Inflammatory macrophage treated with lipopolysaccharide for 4 hours (primary cell): ENCODE measurements at regions not wholly inside any gene's neighbourhood (a gene's known extent, or its start where the extent isn't known, plus 50 kb on each side); places are given as distances from the start of the nearest gene placed in this dataset.
A peak's percentile ranks its signal among the peaks of the same experiment; 100 is the strongest.
"Not testable (repeated sequence)": the region's sequence is repeated elsewhere in the genome, so short reads cannot be mapped to it uniquely, and the experiment has no call there.

Source experiments
- DNase-seq: peaks from one replicate; pipeline ENCODE4 v3.0.0-alpha.2; 2020

DNA sequence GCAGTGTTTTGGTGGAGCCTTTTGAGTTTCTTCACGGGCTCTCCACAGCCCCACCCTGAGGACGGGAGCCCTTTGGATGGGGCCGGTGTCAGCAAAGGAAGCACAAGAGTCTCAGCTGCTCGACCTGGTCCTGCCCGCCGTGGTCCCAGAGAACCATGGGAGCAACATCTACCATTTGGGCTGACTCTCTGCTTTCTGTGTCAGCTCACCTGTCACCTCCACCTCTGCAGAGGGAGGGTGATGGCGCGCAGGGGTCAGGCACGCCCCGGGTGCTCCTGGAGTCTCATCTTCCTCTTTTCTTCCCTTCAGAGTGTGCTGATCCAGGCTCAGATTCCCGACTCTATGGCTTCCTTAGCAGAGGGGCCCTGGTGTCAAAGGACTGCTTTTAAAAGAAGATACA, 171.7 kb downstream of the LAT start:
- DNase-seq, result no peak

DNA sequence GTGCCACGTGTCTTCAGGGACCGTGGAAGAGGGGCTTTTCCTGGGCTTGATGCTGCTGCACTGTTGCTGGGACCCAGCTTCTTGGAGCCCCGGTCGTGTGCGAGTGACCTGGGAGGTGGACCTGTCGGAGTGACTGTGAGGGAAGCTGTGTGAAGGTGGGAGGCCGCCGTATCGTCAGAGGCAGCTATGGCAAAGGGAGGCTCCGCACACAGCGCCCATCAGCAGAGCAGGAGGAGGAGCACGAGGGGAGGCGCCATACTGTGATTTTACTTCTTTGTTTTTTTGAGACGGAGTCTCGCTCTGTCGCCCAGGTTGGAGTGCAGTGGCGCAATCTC, 171.0 kb downstream of the LAT start:
- DNase-seq, result not testable (repeated sequence)

DNA sequence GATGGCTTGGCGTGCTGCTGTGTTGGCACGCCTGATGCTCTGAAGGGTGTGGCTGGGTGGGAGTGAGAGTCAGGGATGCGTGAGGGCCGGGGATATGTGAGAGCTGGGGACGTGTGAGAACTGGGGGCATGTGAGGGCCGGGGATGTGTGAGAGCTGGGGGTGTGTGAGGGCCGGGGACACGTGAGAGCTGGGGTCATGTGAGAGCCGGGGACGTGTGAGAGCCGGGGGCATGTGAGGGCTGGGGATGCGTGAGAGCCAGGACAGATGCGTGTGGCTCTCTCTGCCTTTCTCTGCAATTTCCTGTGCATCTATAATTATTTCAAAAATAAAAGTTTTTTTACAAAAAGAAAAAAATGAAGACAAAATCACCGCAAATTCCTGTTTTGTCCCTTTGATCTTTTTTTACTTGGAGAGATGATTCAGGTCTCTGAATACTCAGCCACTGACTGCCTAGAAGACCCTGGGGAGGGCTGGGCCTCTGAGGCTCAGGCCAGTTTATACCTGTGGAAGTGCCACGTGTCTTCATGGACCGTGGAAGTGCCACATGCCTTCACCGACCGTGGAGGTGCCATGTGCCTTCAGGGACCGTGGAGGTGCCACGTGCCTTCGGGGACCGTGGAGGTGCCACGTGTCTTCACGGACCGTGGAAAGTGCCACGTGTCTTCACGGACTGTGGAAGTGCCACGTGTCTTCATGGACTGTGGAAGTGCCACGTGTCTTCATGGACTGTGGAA, 170.4 kb downstream of the LAT start:
- peak; percentile 25 for DNase-seq

DNA sequence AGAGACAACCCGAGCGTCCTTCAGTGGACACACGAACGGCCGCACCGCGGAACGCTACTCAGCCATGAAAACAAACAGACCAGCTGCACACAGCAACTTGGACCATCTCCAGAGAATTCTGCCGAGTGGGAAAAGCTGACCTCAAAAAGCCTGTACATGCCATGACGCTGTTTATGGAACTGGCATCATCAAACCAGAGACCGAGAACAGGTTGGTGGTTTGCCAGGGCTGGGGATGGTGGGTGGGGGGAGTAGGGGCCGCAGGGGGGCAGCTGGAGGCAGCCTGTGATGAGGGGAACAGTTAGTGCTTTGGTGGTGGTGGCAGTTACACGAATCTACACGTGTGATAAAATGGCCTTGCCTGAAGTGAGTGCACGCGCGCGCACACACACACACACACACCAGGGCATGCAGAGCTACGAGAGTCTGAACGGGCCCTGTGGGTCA, 169.8 kb downstream of the LAT start:
- DNase-seq, result no peak

DNA sequence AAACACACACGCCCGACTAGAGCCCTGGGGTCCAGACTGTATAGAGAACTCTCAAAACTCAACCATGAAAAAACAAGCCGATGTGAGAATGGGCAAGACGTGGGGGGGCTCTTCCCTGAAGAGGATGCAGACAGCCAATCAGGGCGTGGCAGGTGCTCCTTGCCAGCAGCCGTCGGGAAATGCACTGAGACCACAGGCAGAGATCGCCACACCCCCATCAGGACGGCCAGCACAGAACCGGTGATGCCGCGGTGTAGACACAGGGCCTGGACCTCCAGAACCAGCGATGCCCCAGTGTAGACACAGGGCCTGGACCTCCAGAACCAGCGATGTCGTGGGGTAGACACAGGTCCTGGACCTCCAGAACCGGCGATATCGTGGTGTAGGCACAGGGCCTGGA, 169.2 kb downstream of the LAT start:
- no peak for DNase-seq

DNA sequence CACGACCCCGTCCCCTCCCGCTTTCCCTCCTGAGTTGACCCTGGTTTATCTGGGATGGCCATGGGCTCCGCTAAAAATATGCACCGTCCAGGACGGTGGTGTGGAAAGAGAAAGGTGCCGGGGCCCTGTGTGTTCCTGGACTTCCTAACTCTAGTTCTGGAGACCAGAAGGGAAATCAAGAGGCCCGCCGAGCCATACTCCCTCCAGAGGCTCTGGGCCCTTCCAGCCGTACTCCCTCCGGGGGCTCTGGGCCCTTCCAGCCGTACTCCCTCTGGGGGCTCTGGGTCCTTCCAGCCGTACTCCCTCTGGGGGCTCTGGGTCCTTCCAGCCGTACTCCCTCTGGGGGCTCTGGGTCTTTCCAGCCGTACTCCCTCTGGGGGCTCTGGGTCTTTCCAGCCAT, 168.5 kb downstream of the LAT start:
- DNase-seq, result not testable (repeated sequence)

DNA sequence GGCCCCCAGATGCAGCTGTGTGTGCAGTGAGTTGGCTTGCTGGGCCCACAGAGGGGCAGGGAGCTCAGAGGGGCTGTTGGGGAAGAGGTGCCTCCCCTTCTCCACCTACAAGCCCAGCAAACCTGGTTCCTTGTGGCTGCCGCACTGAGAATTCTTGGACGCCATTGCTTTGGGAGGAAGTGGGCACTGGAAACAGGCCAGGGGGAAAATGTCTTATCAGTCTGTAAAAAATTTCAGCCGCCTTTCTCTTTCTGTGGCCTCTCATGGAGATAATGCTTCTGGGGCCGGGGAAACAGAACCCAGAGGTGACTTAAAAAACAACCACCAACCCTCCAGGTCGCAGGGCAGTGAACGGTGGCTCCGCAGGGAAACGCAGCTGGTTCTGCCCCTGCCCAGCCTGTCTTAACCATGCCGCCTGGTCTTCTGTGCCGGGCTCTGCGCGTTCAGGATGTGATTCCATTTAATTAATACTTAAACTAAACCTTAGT, 167.7 kb downstream of the LAT start:
- DNase-seq, result peak; percentile 25

DNA sequence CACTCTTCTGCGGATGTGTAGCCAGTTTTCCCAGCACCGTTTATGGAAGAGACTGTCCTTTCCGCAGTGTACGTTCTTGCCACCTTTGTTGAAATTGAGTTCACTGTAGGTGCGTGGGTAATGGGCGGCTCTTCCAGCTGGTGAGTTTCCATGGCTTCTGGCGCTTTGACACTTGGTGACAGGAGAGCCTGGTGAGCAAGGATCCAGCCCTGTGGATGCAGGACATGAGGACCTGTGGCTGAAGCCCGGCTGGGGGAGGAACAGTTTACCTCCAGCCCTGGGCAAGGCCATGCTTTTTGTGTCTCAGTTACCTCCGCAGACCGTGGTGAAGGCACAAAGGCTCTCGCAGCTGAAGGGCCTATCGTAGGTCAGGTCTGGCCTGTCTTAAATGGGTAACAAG, 166.5 kb downstream of the LAT start:
- DNase-seq, result no peak

DNA sequence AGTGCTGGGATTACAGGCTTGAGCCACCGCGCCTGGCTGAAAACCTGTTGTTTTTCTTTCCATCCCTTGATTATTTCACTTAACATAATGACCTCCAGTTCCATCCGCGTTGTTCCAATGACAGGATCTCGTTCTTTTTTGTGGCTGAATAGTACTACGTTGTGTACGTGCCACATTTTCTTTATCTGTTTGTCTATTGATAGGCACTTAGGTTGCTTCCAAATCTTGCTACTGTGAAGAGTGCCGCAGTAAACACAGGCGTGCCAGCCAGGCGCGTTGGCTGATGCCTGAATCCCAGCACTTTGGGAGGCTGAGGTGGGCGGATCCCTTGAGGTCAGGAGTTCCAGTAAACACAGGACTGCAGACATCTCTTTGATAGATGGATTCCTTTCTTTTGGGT, 165.1 kb downstream of the LAT start:
- not testable (repeated sequence) for DNase-seq

DNA sequence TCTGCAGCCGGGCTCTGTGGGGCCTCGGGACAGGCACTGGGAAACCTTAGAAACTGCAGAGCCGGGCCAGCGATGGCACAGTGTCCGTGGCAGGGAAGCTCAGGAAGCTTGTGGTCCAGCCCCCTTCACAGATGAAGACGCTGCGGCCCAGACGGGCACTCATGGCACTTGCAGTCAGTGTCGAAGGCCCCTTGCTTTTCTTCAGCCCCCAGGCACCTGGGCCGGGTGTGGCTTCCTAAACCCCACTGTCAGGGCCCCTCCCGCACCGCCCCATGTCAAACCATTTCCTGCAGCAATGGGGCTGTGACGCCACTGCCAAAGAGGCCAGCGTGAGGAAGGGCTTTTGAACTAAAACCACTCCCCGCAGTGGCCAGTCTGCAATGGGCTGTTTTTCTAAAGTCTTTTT, 164.0 kb downstream of the LAT start:
- peak; percentile 53 for DNase-seq

DNA sequence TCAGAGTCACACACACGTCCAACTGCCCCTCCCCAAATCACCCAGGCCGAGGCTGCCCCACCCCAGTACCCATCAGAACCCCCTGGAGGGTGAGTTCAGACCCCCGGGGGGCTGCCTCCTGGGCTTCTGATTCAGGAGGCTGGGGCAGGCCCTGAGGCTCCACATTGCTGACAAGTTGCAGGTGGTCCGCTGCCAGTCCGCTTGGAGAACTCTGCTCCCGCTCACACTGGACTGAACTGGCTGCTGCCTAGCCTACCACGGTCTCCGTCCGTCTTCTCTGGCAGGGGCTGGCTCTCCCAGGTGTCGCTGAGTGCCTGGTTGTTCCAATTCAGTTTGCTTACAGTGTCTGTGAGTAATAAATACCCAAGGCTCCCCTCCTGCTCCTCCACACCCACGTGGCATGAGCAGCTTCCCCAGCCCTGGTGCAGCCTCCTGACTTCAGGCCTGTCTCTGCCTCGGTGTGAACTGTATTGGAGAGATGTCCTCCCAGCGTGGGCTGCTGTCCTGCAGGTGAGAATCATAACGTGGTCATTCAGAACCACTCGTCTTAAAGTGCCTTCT, 163.4 kb downstream of the LAT start:
- peak; percentile 47 for DNase-seq

DNA sequence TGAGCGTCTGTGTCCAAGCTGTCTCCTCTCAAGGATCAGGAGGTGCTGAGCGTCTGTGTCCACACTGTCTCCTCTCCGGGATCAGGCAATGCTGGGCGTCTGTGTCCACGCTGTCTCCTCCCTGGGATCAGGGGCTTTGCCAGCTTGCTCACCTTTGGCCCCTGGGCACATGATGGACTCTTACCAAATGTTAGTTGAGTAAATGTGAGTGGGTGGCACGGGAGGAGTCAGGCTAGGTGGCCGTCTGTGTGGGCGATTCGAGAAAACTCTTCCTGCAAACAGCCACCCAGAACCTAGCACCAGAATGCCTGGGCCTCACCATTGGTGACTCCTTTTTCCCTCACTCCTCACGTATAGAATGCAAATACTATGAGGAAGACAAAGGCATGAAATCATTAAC, 162.9 kb downstream of the LAT start:
- DNase-seq, result peak; percentile 51

DNA sequence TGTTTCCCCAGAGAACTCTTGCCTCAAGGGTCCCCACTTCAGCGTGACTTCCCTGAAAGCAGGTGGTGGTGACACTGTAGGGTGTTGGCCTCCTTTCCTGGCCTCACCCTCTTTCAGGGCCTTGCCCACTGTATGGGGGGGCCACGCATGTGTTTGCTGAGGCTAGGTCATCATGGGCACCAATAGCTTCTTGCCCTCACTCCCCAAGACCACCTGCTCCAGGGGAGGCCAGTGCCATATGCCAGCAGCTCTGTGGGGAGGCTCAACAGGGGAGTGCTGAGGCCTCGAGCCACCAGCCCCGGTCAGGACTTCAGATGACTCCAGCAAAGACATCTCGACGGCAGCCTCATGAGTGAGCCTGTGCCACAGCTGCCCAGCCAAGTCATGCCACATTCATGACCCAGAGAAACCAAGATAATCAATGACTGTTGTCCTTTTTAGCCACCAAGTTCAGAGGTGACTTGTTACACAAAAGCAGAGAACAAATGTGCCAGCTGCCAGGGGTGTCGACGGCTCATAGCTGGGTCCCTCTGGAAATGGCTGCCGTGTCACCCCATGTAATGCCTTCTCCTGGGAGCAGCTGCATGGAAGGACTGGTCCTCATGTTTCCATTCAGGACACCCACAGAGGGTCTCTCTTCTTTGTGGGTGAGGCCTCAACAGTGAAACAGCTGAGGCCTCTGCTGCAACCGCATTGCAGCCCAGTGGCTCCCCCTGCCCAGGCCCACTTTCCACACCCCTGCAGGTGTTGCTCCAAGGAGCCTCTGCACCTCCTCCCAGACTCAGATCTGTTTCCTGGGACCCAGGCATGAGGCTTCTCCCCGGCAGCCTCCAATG, 162.2 kb downstream of the LAT start:
- DNase-seq, result not testable (repeated sequence)

DNA sequence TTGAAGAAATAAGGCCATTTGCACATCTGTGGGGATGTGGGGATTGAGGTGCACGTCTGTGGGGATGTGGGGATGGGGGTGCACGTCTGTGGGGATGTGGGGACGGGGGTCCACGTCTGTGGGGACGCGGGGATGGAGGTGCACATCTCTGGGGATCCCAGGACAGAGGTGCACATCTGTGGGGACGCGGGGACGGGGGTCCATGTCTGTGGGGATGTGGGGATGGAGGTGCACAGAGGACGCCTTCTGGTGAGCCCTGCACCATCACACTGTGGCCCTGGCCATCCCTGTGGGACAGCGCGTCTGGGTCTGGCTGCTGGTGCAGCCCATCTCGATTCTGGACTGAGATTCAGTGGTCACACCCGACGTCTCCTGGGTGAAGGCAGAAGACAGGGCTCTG, 161.4 kb downstream of the LAT start:
- DNase-seq, result no peak

DNA sequence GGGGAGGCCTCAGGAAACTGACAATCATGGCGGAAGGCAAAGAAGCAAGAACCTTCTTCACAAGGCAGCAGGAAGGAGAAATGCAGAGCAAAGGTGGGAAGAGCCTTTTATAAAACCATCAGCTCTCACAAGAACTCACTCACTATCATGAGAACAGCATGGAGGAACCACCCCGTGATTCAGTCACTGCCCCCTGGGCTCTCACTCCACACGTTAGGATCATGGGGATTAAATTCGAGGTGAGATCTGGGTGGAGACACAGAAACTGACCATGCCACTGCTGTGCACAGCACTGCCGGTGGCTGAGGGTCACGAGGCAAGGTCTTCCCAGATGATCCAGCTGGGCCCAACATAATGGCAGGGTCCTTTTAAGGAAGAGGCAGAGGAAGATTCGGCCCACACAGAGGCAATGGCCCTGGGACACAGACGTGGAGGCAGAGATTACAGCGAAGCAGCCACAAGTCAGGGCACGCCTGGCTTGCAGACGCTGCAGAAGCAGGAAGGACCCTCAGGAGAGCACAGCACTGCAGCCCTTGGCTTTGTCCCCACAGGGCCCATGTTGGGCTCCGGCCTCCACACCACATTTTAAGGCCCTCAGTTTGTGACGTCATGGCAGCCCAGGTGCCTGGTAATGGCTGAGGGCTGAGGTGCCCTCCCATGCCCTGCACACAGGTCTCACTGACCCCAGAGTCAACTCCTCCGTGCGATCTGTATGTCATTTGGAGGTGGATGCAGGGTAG, 160.8 kb downstream of the LAT start:
- DNase-seq, result peak; percentile 52

DNA sequence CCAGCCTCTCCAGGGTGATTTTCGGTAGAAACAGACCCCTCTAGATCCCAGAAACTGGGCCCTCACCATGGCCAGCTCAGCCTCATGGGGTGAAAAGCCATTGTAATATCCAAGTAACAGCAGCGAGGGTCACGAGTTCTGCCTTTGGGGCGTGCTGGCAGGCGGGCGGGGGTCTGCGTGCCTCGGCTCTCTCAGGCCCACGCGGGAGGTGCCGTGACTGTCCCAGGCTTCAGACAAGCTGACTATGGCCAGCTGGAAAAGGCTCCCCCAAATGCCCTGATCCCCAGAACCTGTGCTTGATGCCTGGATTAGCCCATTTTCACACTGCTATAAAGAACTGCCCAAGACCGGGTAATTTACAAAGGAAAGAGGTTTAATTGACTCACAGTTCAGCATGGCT, 160.2 kb downstream of the LAT start:
- not testable (repeated sequence) for DNase-seq

DNA sequence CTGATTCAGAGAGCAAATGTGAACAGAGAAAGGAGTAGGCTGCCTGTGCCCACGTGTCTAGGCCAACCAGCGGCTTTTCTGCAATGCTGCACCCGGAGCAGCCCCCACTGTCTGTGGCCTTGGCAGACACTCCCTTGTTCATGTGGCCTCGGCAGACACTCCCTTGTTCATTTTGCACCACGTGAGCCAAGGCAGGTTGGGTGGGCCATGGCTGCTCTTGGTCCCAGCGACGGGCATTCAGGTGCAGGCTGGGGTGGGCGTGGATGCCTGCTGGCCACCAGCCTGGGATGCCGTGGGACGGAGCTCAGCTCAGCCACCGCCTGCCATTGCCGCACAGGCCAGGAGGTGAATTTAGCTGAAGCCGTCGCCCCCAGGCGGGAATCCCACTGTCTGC, 159.8 kb downstream of the LAT start:
- DNase-seq, result not testable (repeated sequence)

DNA sequence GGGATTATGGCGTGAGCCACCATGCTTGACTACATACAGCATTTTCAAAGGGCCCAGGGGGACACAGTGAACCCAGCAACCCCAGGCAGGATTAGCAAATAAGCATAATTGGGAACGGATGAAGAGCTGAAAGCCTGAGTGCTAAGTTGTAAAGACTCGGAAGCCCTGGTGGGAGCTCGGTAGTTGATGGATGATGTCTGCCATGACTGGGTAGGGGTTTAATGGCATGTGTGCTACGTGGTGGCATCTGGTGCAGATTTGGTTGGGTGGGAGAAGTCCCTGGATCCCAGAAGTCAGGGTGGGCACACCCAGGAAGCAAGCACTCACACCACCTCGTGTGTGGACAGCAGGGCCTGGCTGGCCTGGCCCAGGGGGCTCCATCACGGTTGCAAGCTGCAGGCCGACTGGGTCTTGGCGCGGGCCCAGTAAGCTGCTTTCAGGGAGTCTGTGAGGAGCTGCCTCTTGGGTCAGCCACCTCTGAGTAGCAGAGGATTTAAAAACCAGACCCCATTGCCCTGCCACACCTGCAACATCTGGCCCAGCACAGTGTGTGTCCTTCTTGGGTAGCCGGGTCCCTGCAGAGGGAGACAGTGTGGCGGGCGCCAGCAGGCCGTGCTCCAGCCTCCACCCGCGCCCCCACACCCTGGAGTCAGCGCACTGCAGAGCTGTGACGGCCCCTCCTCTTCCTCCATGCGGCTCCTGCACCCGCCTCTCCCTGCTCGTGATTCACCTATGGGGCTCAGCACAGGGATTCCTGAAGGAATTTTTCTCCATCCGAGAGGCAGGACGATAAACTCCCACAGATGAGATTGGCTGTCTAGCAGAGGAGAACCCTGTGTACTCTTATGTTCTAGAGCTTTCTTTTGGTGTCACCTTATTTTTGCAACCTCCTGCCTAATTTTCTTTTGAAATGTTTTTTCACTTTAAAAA, 159.2 kb downstream of the LAT start:
- DNase-seq, result not testable (repeated sequence)

DNA sequence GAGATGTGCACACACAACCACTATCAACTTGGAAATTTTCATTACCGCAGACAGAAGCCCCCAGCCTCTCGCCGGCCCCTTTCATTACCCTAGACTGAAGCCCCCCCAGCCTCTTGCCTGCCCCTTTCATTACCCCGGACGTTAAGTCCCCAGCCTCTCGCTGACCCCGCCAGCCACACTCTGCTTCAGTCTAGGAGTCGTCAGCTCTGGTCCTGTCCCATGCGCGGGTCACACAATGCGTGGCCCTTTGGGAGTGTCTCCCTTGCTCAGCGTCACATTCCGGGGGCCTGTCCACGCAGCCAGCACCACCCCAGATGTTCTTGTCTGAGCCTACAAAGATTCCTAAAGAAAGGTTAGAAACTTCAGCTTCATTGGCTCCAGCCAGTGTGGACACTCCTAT, 157.7 kb downstream of the LAT start:
- DNase-seq, result not testable (repeated sequence)

DNA sequence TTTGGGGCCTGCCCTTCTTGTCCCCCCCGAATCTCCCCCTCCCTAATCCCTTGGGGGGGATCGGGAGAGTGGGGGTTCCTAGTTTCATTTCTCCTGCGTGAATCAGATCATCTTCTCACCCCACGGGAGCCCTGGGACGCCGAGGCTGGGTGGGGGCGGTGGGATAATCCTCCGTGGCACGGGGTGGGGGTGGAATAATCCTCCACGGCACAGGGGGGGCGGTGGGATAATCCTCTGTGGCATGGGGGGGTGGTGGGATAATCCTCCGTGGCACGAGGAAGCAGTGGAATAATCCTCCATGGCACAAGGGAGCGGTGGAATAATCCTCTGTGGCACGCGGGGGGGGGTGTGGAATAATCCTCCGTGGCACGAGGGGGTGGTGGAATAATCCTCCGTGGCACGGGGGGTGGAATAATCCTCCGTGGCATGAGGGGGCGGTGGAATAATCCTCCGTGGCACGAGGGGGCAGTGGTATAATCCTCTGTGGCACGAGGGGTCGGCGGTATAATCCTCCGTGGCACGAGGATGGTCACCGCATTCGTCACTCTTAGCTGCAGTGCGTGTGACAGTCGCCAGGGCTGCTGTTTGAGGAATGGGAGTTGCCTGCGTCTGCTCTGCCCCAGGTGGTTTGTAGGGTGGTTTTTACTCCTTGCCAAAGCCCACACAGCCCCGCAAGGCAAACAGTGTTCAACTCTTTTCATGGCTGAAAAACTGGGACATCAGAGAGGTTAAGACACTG, 156.9 kb downstream of the LAT start:
- no peak for DNase-seq

DNA sequence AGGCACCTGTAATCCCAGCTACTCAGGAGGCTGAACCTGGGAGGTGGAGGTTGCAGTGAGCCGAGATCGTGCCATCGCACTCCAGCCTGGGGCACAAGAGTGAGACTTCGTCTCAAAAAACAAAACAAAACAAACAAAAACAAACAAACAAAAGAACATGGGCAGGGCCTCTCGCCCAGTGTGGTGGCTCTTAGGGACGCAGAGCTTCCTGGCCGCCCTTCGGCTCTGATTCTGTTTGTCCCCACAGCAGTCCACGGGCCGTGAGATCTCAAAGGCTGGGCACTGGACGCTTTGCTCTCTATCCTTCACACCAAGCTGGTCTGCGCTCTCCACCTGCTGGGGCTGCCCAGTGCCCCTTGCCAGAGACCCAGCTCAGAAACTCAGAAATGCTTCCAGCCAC, 156.3 kb downstream of the LAT start:
- DNase-seq, result not testable (repeated sequence)
